ENCODE measurements at regions not wholly inside any gene's neighbourhood (a gene's known extent, or its start where the extent isn't known, plus 50 kb on each side); places are given as distances from the start of the nearest gene placed in this dataset.

GRCh38 chr11:33500861-33501479 lies 199.7 kb downstream of the C11orf91 start:
- H3K4me3 ChIP-seq (ENCODE audit: low read depth, poor library complexity, severe bottlenecking): no peak overlapping the region
- no peak for DNase-seq (ENCODE audit: low spot score in 2 of 2)
- WGBS, 2 donors: 12 to 20% methylated on average over 2 of the region's 2 CpGs
- intact Hi-C loops (cut with DNase I; ENCODE audit: low total_unique reads): no loop called here
- no peak for TF ChIP-seq CTCF (IDR thresholded peaks at IDR 0.05)
- no peak for TF ChIP-seq POLR2A (IDR thresholded peaks at IDR 0.05)

- TF ChIP-seq POLR2A (IDR thresholded peaks at IDR 0.05) (no peak), CTCF (IDR thresholded peaks at IDR 0.05) (no peak)
- intact Hi-C loops (cut with DNase I; ENCODE audit: low total_unique reads): no loop called here
- no peak overlapping the region for H3K4me3 ChIP-seq (ENCODE audit: low read depth, poor library complexity, severe bottlenecking)
- DNase-seq (ENCODE audit: low spot score in 2 of 2): no peak
- WGBS, 2 donors: 83 to 89% methylated on average over 1 of the region's 1 CpG
Observed at GRCh38 chr11:33500332-33500731, 200.3 kb downstream of the C11orf91 start.

- intact Hi-C loops (cut with DNase I; ENCODE audit: low total_unique reads): no loop called here
- H3K4me3 ChIP-seq (ENCODE audit: low read depth, poor library complexity, severe bottlenecking): no peak overlapping the region
- WGBS, 2 donors: 55 to 66% methylated on average over 6 of the region's 6 CpGs
- DNase-seq (ENCODE audit: low spot score in 2 of 2): no peak
- no peak for TF ChIP-seq CTCF (IDR thresholded peaks at IDR 0.05)
- TF ChIP-seq POLR2A (IDR thresholded peaks at IDR 0.05): no peak
Observed at GRCh38 chr11:33492596-33492995, 208.0 kb downstream of the C11orf91 start.

GRCh38 chr11:33490842-33491370 lies 209.7 kb downstream of the C11orf91 start:
- intact Hi-C loops (cut with DNase I; ENCODE audit: low total_unique reads): no loop called here
- TF ChIP-seq CTCF (IDR thresholded peaks at IDR 0.05) (no peak), POLR2A (IDR thresholded peaks at IDR 0.05) (no peak)
- no peak for DNase-seq (ENCODE audit: low spot score in 2 of 2)
- H3K4me3 ChIP-seq (ENCODE audit: low read depth, poor library complexity, severe bottlenecking): no peak overlapping the region
- 43 to 55% methylated on average over 3 of the region's 3 CpGs for WGBS, 2 donors

GRCh38 chr11:33488971-33489370 lies 211.7 kb downstream of the C11orf91 start:
- intact Hi-C loops (cut with DNase I; ENCODE audit: low total_unique reads): no loop called here
- TF ChIP-seq CTCF (IDR thresholded peaks at IDR 0.05) (no peak), POLR2A (IDR thresholded peaks at IDR 0.05) (no peak)
- no peak overlapping the region for H3K4me3 ChIP-seq (ENCODE audit: low read depth, poor library complexity, severe bottlenecking)
- 77 to 87% methylated on average over 3 of the region's 3 CpGs for WGBS, 2 donors
- no peak for DNase-seq (ENCODE audit: low spot score in 2 of 2)

DNA sequence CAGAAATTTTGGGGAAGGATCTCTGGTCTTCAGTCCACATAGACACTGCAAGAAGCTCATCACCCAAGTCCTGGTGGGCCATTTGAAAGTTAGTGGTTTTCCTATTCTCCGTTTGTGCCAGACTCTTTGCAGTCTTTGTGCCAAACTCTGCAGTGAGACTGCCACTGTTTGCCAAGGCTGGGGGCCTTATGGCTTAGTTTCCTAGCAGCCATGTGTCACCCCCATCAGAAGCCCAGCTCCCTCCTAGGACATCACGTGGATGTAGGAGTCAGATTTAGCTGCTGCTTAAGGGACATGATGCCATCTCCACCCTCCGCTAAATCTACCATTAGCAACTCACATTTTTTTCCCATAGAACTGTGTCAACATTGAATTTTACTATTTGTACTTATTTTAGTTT lies 220.0 kb downstream of the C11orf91 start:
- whole genome bisulfite sequencing, 2 donors: 48 to 56% methylated on average over 3 of the region's 3 CpGs
- no peak for TF ChIP-seq POLR2A (IDR thresholded peaks at IDR 0.05)
- TF ChIP-seq CTCF (IDR thresholded peaks at IDR 0.05): no peak
- intact Hi-C loops (cut with DNase I; ENCODE audit: low total_unique reads): no loop called here
- no peak for DNase-seq (ENCODE audit: low spot score in 2 of 2)
- no peak overlapping the region for H3K4me3 ChIP-seq (ENCODE audit: low read depth, poor library complexity, severe bottlenecking)
